HG02870 (cell line): ENCODE measurements at regions not wholly inside any gene's neighbourhood (a gene's known extent, or its start where the extent isn't known, plus 50 kb on each side); places are given as distances from the start of the nearest gene placed in this dataset.
"Not testable (repeated sequence)": the region's sequence is repeated elsewhere in the genome, so short reads cannot be mapped to it uniquely, and the experiment has no call there.

ENCODE experiments used
- ATAC-seq: cut with Tn5 transposase; IDR thresholded peaks from one replicate; pipeline ENCODE4 v1.9.1; 2021; ENCODE audit warnings: mild to moderate bottlenecking, moderate library complexity; ENCODE audit not compliant: unreplicated experiment

DNA sequence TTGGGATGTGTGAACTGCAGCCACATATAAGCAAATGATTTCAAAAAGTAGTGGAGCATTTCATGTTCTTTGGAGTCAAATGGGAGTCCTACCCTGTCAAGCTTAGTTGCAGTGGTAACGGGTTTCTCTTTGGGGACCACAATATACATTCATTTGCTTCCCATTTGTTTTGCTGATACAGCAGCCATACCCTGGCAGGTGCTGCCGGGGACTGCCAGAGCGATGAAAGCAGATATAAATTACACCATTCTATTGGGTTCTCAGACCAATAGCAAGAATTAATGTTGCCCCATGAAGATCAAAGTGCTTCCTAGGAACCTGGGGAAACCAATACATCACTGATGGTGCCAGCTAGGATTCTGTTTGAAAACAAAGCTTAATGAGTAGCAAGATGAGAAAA lies 1621.5 kb upstream of the FLRT2 start:
- no peak for ATAC-seq

GRCh38 chr14:83909507-83909906 lies 1620.4 kb upstream of the FLRT2 start:
- no peak for ATAC-seq

GRCh38 chr14:83912032-83912642 lies 1617.8 kb upstream of the FLRT2 start:
- ATAC-seq: no peak

DNA sequence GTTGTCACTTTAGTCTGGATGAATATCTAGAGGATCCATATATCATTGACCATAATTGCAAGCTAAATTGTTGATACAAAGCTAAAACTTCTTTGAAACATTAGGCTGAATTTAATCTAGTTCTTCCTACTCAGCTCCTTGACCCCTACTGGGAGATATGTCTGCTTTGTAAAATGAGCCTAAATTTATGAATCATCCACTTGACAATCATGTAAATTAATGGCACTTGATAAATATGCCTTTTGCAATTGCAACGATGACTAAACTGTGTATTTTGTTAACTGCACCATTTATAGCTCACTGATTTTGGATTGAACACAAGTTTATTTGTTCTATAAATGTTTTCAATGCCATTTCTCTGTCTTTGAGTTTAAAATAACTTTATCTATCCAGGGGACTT lies 1616.5 kb upstream of the FLRT2 start:
- ATAC-seq: no peak

DNA sequence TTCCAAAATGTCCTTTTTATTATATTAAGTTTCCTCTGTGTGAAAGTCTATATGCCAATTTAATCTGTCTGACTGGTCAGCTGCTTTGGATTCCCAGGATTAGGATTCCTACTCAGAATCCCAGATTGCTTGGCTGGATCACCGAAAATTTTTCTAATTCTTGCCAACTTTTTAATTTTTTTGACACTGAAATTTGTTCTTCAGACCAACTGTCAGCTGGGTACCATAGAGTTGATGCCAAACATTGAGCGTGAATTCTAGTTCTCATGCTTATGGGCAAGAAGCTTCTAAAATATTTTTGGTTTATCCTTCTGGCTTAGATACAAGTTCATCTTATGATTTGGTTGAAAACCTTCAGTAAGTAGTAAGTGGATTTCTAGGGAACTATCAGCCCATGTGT lies 1611.4 kb upstream of the FLRT2 start:
- no peak for ATAC-seq

DNA sequence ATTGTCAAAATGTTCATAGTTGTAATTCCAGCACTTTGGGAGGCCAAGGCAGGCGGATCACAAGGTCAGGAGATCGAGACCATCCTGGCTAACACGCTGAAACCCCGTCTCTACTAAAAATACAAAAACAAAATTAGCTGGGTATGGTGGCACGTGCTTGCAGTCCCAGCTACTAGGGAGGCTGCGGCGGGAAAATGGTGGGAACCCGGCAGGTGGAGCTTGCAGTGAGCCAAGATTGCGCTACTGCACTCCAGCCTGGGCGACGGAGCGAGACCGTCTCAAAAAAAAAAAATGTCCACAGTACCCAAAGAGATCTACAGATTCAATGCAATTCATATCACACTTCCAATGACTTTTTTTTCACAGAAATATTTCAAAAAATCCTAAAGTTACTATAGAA lies 1610.3 kb upstream of the FLRT2 start:
- ATAC-seq: not testable (repeated sequence)

- ATAC-seq: no peak
Measured at GRCh38 chr14:83923842-83924241, 1606.1 kb upstream of the FLRT2 start.

DNA sequence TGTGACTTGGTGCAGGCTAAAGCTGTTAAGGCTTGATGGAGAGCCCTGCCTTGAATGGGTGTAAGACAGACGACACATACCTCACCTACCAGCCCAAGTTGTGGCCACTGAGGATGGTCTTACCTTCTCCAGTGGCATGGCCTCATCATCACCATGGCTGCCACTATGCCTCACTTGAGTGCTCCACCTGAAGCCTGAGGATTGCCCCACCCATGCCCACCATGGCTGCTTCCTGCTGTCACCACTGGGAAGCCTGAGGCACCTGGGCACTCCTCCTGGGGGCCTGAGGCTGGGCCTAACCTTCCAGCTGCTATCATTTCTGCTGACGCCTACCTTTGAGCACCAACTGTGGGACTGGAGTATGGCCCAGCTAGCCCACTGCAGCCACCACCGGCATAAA lies 1605.7 kb upstream of the FLRT2 start:
- ATAC-seq: no peak

- ATAC-seq: no peak
Measured at GRCh38 chr14:83940253-83940652, 1589.7 kb upstream of the FLRT2 start.

- ATAC-seq: no peak
Measured at GRCh38 chr14:83958359-83958758, 1571.6 kb upstream of the FLRT2 start.

GRCh38 chr14:83960832-83961512 lies 1569.0 kb upstream of the FLRT2 start:
- ATAC-seq: no peak

GRCh38 chr14:83969998-83970397 lies 1559.9 kb upstream of the FLRT2 start:
- ATAC-seq: no peak

DNA sequence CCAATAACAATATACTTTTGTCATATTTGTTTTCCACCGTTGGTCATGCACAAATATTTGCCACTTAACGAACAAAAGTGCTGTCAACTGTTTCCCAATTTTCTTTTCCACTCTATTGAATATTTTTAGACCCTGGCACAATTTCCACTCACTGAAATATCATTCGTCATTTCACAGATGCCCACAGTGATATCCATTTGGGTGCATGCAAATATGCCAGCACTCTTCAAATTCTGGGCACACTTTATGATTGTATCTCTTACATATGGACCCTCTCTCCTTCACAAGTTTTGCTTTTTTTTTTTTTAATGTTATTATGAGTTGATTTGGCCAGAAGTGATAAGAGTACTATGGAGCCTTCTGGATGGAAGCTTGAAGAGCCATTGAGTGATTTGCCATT lies 1557.3 kb upstream of the FLRT2 start:
- ATAC-seq: no peak

GRCh38 chr14:83974647-83975163 lies 1555.2 kb upstream of the FLRT2 start:
- ATAC-seq: no peak

GRCh38 chr14:83975435-83975834 lies 1554.5 kb upstream of the FLRT2 start:
- no peak for ATAC-seq

- no peak for ATAC-seq
Measured at GRCh38 chr14:83975841-83976770, 1553.8 kb upstream of the FLRT2 start.

- no peak for ATAC-seq
Measured at GRCh38 chr14:83977583-83977982, 1552.4 kb upstream of the FLRT2 start.

- not testable (repeated sequence) for ATAC-seq
Measured at GRCh38 chr14:83981676-83982258, 1548.2 kb upstream of the FLRT2 start.

- ATAC-seq: no peak
Measured at GRCh38 chr14:83988275-83988674, 1541.7 kb upstream of the FLRT2 start.

GRCh38 chr14:83991666-83992065 lies 1538.3 kb upstream of the FLRT2 start:
- ATAC-seq: no peak

GRCh38 chr14:83992857-83993256 lies 1537.1 kb upstream of the FLRT2 start:
- no peak for ATAC-seq
